Stomach (tissue), 8 donors: ENCODE measurements at regions not wholly inside any gene's neighbourhood (a gene's known extent, or its start where the extent isn't known, plus 50 kb on each side); places are given as distances from the start of the nearest gene placed in this dataset.

Experiments used
- DNase-seq, 2 donors: peaks; one replicate each; pipeline versions ENCODE4 v3.0.0 to v3.0.0-alpha.2; 2013 to 2019
- H3K27ac ChIP-seq, 5 donors: fragments of 200-600 bp in 4 of 5; sonication (generic) in 4 of 5; one replicate each; pipeline ENCODE4 v1.5.1; 2013 to 2019; ENCODE audit warnings: mild to moderate bottlenecking in 1 of 5, moderate library complexity in 1 of 5
- H3K27me3 ChIP-seq, 3 donors: fragments of 200-600 bp; sonication (generic); one replicate each; pipeline ENCODE4 v1.5.1; 2017 to 2019; ENCODE audit warnings: mixed run types in 1 of 3
- H3K36me3 ChIP-seq, 4 donors: fragments of 200-600 bp; sonication (generic); 1 replicate in 3 of 4; 2 replicates in 1 of 4; pipeline ENCODE4 v1.5.1; 2016 to 2019
- H3K4me1 ChIP-seq, 4 donors: fragments of 200-600 bp; sonication (generic); one replicate each; pipeline ENCODE4 v1.5.1; 2016 to 2019
- H3K4me3 ChIP-seq, 4 donors: fragments of 200-600 bp; sonication (generic) in 3 of 4; one replicate each; pipeline ENCODE4 v1.5.1; 2016 to 2019; ENCODE audit warnings: mild to moderate bottlenecking in 1 of 4
- H3K9me3 ChIP-seq, 4 donors: fragments of 200-600 bp; sonication (generic); one replicate each; pipeline ENCODE4 v1.5.1; 2016 to 2019
- CTCF ChIP-seq, 7 experiments: fragments of 450-650 bp in 4 of 7; fragments of 200-600 bp in 3 of 7; sonication (generic) in 3 of 7; IDR thresholded peaks; one replicate each; pipeline ENCODE4 v1.5.1; 2016 to 2019; ENCODE audit warnings: antibody characterized with exemption in 7 of 7, control low read depth in 2 of 7, mild to moderate bottlenecking in 1 of 7
- EP300 ChIP-seq: sonication (generic); formaldehyde crosslinking; IDR thresholded peaks from one replicate; pipeline ENCODE4 v1.6.1; 2017; ENCODE audit warnings: antibody characterized with exemption
- POLR2A ChIP-seq, 4 donors: fragments of 450-650 bp; IDR thresholded peaks; one replicate each; pipeline ENCODE4 v1.6.1; 2016; ENCODE audit warnings: antibody characterized with exemption in 4 of 4, control low read depth in 2 of 4, mild to moderate bottlenecking in 1 of 4, moderate library complexity in 1 of 4
- POLR2AphosphoS5 ChIP-seq, 3 donors: sonication (generic); formaldehyde crosslinking; IDR thresholded peaks; one replicate each; pipeline ENCODE4 v1.6.1; 2016; ENCODE audit warnings: antibody characterized with exemption in 3 of 3
- WGBS, 5 donors: extraction: QIAGEN DNeasy Blood & Tissue Kit in 3 of 5; methylation state at CpG; one replicate each; pipeline versions ENCODE4 v1.1.5 to v1.1.7; 2013 to 2018; 5-methylcytosine and 5-hydroxymethylcytosine counted together
- intact Hi-C: fragments of 100-400 bp; cut with DNase I; formaldehyde crosslinking; loops from one replicate; pipeline ENCODE4 v1.15.1; 2023; ENCODE audit warnings: low total_unique reads
- donor health status: healthy with polysubstance abuse.
- donor health status: Bipolar disorder and iron deficiency.
- donor health status: healthy.

- Histone ChIP-seq H3K36me3 (no peaks in the 10 kb centered on the region), H3K27ac (no peak overlapping the region), H3K9me3 (no peaks in the 10 kb centered on the region), H3K4me3 (no peak overlapping the region), H3K4me1 (no peaks in the 10 kb centered on the region), H3K27me3 (no peaks in the 10 kb centered on the region)
- WGBS, 5 donors = 50 to 75% (median 70%) methylated on average over 6 of the region's 6 CpGs
- TF ChIP-seq CTCF (IDR thresholded peaks at IDR 0.05) (no peak), POLR2AphosphoS5 (IDR thresholded peaks at IDR 0.05) (no peak), POLR2A (IDR thresholded peaks at IDR 0.05) (no peak), EP300 (no peak)
- intact Hi-C loops = no loop called here
- DNase-seq = peak in 1 of 2 donors; percentile 15
Observed at GRCh38 chr16:48082516-48082915, 73.3 kb downstream of the ABCC12 start.

- Histone ChIP-seq H3K27ac (no peak overlapping the region), H3K9me3 (no peaks in the 10 kb centered on the region), H3K36me3 (no peaks in the 10 kb centered on the region), H3K4me3 (no peak overlapping the region), H3K27me3 (no peaks in the 10 kb centered on the region), H3K4me1 (no peaks in the 10 kb centered on the region)
- intact Hi-C loops = no loop called here
- no peak for TF ChIP-seq POLR2A (IDR thresholded peaks at IDR 0.05)
- TF ChIP-seq EP300 = no peak
- TF ChIP-seq POLR2AphosphoS5 (IDR thresholded peaks at IDR 0.05) = no peak
- no peak for TF ChIP-seq CTCF (IDR thresholded peaks at IDR 0.05)
- DNase-seq = no peak
- WGBS, 5 donors = 76 to 88% (median 80%) methylated on average over 3 of the region's 3 CpGs
Observed at GRCh38 chr16:48081656-48082055, 74.1 kb downstream of the ABCC12 start.

- no peak overlapping the region for H3K4me3 ChIP-seq
- TF ChIP-seq POLR2AphosphoS5 (IDR thresholded peaks at IDR 0.05) = no peak
- TF ChIP-seq CTCF (IDR thresholded peaks at IDR 0.05) = no peak
- no peak for TF ChIP-seq POLR2A (IDR thresholded peaks at IDR 0.05)
- TF ChIP-seq EP300 = no peak
- H3K36me3 ChIP-seq = no peaks in the 10 kb centered on the region
- DNase-seq = peak in 1 of 2 donors; percentile 32
- intact Hi-C loops = no loop called here
- no peaks in the 10 kb centered on the region for H3K4me1 ChIP-seq
- no peaks in the 10 kb centered on the region for H3K9me3 ChIP-seq
- WGBS, 5 donors = 83 to 96% (median 89%) methylated on average over 2 of the region's 2 CpGs
- no peaks in the 10 kb centered on the region for H3K27me3 ChIP-seq
- H3K27ac ChIP-seq = no peak overlapping the region
Observed at GRCh38 chr16:48076455-48077012, 79.3 kb downstream of the ABCC12 start.

- 82 to 90% (median 84%) methylated on average over 3 of the region's 3 CpGs for WGBS, 5 donors
- TF ChIP-seq CTCF (IDR thresholded peaks at IDR 0.05) = no peak
- TF ChIP-seq EP300 = no peak
- TF ChIP-seq POLR2A (IDR thresholded peaks at IDR 0.05) = no peak
- TF ChIP-seq POLR2AphosphoS5 (IDR thresholded peaks at IDR 0.05) = no peak
- no peak for DNase-seq
- Histone ChIP-seq H3K4me1 (no peaks in the 10 kb centered on the region), H3K27me3 (no peaks in the 10 kb centered on the region), H3K4me3 (no peak overlapping the region), H3K36me3 (no peaks in the 10 kb centered on the region), H3K9me3 (no peaks in the 10 kb centered on the region), H3K27ac (no peak overlapping the region)
- intact Hi-C loops = no loop called here
Observed at GRCh38 chr16:48075398-48075797, 80.4 kb downstream of the ABCC12 start.
